ENCODE measurements at regions not wholly inside any gene's neighbourhood (a gene's known extent, or its start where the extent isn't known, plus 50 kb on each side); places are given as distances from the start of the nearest gene placed in this dataset.

DNA sequence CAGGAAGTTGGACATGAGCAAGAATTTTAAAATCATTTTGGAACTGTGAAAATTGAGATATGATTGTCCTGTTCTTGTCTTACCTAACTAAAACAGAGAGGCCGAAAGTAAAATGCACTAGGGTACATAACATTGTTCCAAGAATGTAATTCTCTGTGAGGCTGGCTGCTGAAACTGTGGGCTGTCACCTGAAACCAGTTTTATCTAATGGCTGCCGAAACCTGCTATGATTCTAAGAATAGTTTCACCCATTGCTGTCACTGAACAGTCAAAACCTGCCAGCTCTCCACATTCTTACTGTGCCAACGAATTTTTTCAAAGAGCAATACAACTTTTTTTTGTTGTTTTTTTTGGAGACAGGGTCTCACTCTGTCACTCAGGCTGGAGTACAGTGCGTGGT, 119.3 kb upstream of the ZSWIM2 start:
- no peak for TF ChIP-seq POLR2A (IDR thresholded peaks at IDR 0.05; ENCODE audit: low read depth, low read length)
- TF ChIP-seq CTCF (conservative IDR thresholded peaks at IDR 0.05; ENCODE audit: low read depth, low read length), result no peak
- TF ChIP-seq RCOR1 (IDR thresholded peaks at IDR 0.05; ENCODE audit: insufficient replicate concordance, low read length), result no peak
- no peak for TF ChIP-seq SMC3 (IDR thresholded peaks at IDR 0.05; ENCODE audit: low read depth, low read length)
- TF ChIP-seq, protein P1, sequence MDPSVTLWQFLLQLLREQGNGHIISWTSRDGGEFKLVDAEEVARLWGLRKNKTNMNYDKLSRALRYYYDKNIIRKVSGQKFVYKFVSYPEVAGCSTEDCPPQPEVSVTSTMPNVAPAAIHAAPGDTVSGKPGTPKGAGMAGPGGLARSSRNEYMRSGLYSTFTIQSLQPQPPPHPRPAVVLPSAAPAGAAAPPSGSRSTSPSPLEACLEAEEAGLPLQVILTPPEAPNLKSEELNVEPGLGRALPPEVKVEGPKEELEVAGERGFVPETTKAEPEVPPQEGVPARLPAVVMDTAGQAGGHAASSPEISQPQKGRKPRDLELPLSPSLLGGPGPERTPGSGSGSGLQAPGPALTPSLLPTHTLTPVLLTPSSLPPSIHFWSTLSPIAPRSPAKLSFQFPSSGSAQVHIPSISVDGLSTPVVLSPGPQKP (IDR thresholded peaks at IDR 0.05; ENCODE audit: borderline replicate concordance, low read depth, low read length), result no peak
- TF ChIP-seq RFX5 (IDR thresholded peaks at IDR 0.05; ENCODE audit: low read depth, low read length), result no peak
- no peak for TF ChIP-seq CHD1 (IDR thresholded peaks at IDR 0.05; ENCODE audit: low read depth, low read length)
- TF ChIP-seq MXI1 (IDR thresholded peaks at IDR 0.05; ENCODE audit: borderline replicate concordance, low read depth, low read length), result no peak
- TF ChIP-seq RAD21 (IDR thresholded peaks at IDR 0.05; ENCODE audit: low read length), result no peak
- TF ChIP-seq, protein P2, sequence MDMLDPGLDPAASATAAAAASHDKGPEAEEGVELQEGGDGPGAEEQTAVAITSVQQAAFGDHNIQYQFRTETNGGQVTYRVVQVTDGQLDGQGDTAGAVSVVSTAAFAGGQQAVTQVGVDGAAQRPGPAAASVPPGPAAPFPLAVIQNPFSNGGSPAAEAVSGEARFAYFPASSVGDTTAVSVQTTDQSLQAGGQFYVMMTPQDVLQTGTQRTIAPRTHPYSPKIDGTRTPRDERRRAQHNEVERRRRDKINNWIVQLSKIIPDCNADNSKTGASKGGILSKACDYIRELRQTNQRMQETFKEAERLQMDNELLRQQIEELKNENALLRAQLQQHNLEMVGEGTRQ (IDR thresholded peaks at IDR 0.05; ENCODE audit: low read depth, low read length), result no peak
- no peak for TF ChIP-seq MAFK (IDR thresholded peaks at IDR 0.05; ENCODE audit: low read depth, low read length)
- no peak for TF ChIP-seq CEBPB (IDR thresholded peaks at IDR 0.05; ENCODE audit: low read depth, low read length)
